B cell (primary cell): ENCODE measurements at regions not wholly inside any gene's neighbourhood (a gene's known extent, or its start where the extent isn't known, plus 50 kb on each side); places are given as distances from the start of the nearest gene placed in this dataset.

Experiments used
- ATAC-seq: fragments of 200-7000 bp; cut with Tn5 transposase; one replicate; pipeline ENCODE4 v1.10.0; 2021; ENCODE audit warnings: low read depth, mild to moderate bottlenecking, moderate number of reproducible peaks, moderate library complexity
- CTCF ChIA-PET: fragments of 350-600 bp; sonication (Branson Sonifier 250); formaldehyde crosslinking; loops from one replicate; lab custom pipeline; 2021; ENCODE audit warnings: antibody characterized with exemption, inconsistent platforms; lab: Charles Lee
- POLR2A ChIA-PET: fragments of 350-600 bp; sonication (Branson Sonifier 250); formaldehyde crosslinking; loops from one replicate; lab custom pipeline; 2021; ENCODE audit warnings: antibody characterized with exemption; lab: Charles Lee
- DNase-seq: peaks from one replicate; pipeline ENCODE4 v3.0.0; 2013
- H2AFZ ChIP-seq: 2 replicates; pipeline ENCODE4 v1.6.1; 2012; ENCODE audit warnings: mild to moderate bottlenecking, low read depth, low read length; ENCODE audit not compliant: insufficient read depth, poor library complexity, severe bottlenecking
- H3K27ac ChIP-seq, 2 donors: 1 replicate in 1 of 2; 2 replicates in 1 of 2; pipeline ENCODE4 v1.5.1; 2012 to 2013; ENCODE audit warnings: low read length in 2 of 2, mild to moderate bottlenecking in 2 of 2, moderate library complexity in 1 of 2
- H3K27me3 ChIP-seq, 4 experiments: fragments of 200-600 bp in 1 of 4; sonication (generic) in 1 of 4; replicated peaks in 1 of 4; 1 replicate in 2 of 4; 2 replicates in 2 of 4; pipeline versions ENCODE4 v1.6.1 to v1.7.0; 2013 to 2016; ENCODE audit warnings: low read length in 3 of 4, mild to moderate bottlenecking in 2 of 4, mixed read lengths in 1 of 4, moderate library complexity in 1 of 4; ENCODE audit not compliant: insufficient read depth in 4 of 4, control insufficient read depth in 3 of 4; ENCODE audit errors: control extremely low read depth in 1 of 4
- H3K36me3 ChIP-seq, 2 experiments: replicated peaks in 1 of 2; 1 replicate in 1 of 2; 2 replicates in 1 of 2; pipeline versions ENCODE4 v1.6.1 to v1.7.1; 2013; ENCODE audit warnings: low read length in 1 of 2; ENCODE audit not compliant: insufficient read depth in 2 of 2, control insufficient read depth in 1 of 2; ENCODE audit errors: control extremely low read depth in 1 of 2, extremely low read depth in 1 of 2
- H3K4me1 ChIP-seq, 2 donors: fragments of 200-600 bp in 1 of 2; sonication (generic) in 1 of 2; 1 replicate in 1 of 2; 2 replicates in 1 of 2; pipeline versions ENCODE4 v1.5.1 to v1.6.1; 2013 to 2017; ENCODE audit warnings: low read length in 2 of 2; ENCODE audit not compliant: control insufficient read depth in 2 of 2, insufficient read depth in 2 of 2
- H3K4me2 ChIP-seq: replicated peaks from 2 replicates; pipeline ENCODE3; 2012; ENCODE audit warnings: mild to moderate bottlenecking, low read depth, low read length; ENCODE audit not compliant: poor library complexity, severe bottlenecking
- H3K4me3 ChIP-seq, 5 experiments: fragments of 200-600 bp in 1 of 5; sonication (generic) in 1 of 5; 1 replicate in 3 of 5; 2 replicates in 2 of 5; pipeline versions ENCODE4 v1.5.1 to v1.7.0; 2011 to 2016; ENCODE audit warnings: low read length in 4 of 5, mild to moderate bottlenecking in 4 of 5, low read depth in 2 of 5, control low read depth in 1 of 5, moderate library complexity in 1 of 5; ENCODE audit not compliant: insufficient read depth in 1 of 5; ENCODE audit errors: control extremely low read depth in 1 of 5, extremely low read depth in 1 of 5
- H3K79me2 ChIP-seq: fragments of 200-600 bp; sonication (generic); one replicate; pipeline ENCODE4 v1.6.0; 2016; ENCODE audit warnings: low read length; ENCODE audit not compliant: control insufficient read depth, insufficient read depth
- H3K9ac ChIP-seq: fragments of 200-600 bp; sonication (generic); 2 replicates; pipeline ENCODE4 v1.6.1; 2017; ENCODE audit warnings: mild to moderate bottlenecking, low read length, moderate library complexity
- H3K9me3 ChIP-seq, 3 donors: one replicate each; pipeline versions ENCODE4 v1.6.1 to v1.7.1; 2013; ENCODE audit warnings: low read length in 2 of 3; ENCODE audit not compliant: control insufficient read depth in 2 of 3, insufficient read depth in 1 of 3; ENCODE audit errors: control extremely low read depth in 1 of 3
- H4K20me1 ChIP-seq: 2 replicates; pipeline ENCODE4 v1.6.0; 2012; ENCODE audit warnings: mild to moderate bottlenecking, low read length; ENCODE audit not compliant: insufficient read depth, control insufficient read depth, poor library complexity, severe bottlenecking
- H3K27ac Mint-ChIP-seq: one replicate; pipeline ENCODE4 v1.8.0; 2021; ENCODE audit warnings: mixed read lengths
- H3K27me3 Mint-ChIP-seq: one replicate; pipeline ENCODE4 v1.8.0; 2021; ENCODE audit warnings: mixed read lengths
- H3K4me1 Mint-ChIP-seq: one replicate; pipeline ENCODE4 v1.8.0; 2021; ENCODE audit warnings: mixed read lengths
- H3K4me3 Mint-ChIP-seq: one replicate; pipeline ENCODE4 v1.8.0; 2021; ENCODE audit warnings: mixed read lengths
- H3K9me3 Mint-ChIP-seq: one replicate; pipeline ENCODE4 v1.8.0; 2022; ENCODE audit warnings: mixed read lengths; ENCODE audit not compliant: insufficient read depth
- CTCF ChIP-seq: fragments of 200-600 bp; IDR thresholded peaks from one replicate; pipeline ENCODE4 v1.8.0; 2022; ENCODE audit warnings: antibody characterized with exemption, mild to moderate bottlenecking
- EZH2 ChIP-seq: IDR thresholded peaks from 2 replicates; pipeline ENCODE4 v1.6.1; 2012; ENCODE audit warnings: borderline replicate concordance, low read depth, mild to moderate bottlenecking, moderate library complexity, low read length; ENCODE audit not compliant: insufficient read depth, poor library complexity, severe bottlenecking
- WGBS: methylation state at CpG from one replicate; pipeline ENCODE4 v1.1.5; 2013; ENCODE audit warnings: missing lambda C conversion rate; ENCODE audit not compliant: insufficient coverage; 5-methylcytosine and 5-hydroxymethylcytosine counted together
- intact Hi-C: fragments of 100-400 bp; cut with micrococcal nuclease; formaldehyde crosslinking; loops from one replicate; pipeline ENCODE4 v1.10.0; 2022

GRCh38 chr20:50379049-50379990 is 130.9 kb upstream of the PTPN1 start:
- no peak overlapping the region for H3K4me2 ChIP-seq
- no peak overlapping the region for H3K27ac ChIP-seq
- no peaks in the 10 kb centered on the region for H3K9me3 Mint-ChIP-seq
- ATAC-seq (no peak), DNase-seq (no peak)
- no peaks in the 10 kb centered on the region for H3K79me2 ChIP-seq
- no peaks in the 10 kb centered on the region for H3K9me3 ChIP-seq
- 75% methylated on average over 29 of the region's 38 CpGs for WGBS
- no peak overlapping the region for H2AFZ ChIP-seq
- no peak for TF ChIP-seq CTCF
- no peak for TF ChIP-seq EZH2
- H3K4me1 ChIP-seq = peaks cover 6 to 12% of the 10 kb centered on the region in 2 donors
- no peak overlapping the region for H3K9ac ChIP-seq
- no peaks in the 10 kb centered on the region for H3K36me3 ChIP-seq
- CTCF ChIA-PET = interaction anchor here (0.6 kb wide), 1 partner anchor 1577 kb away, joined by 3 read pairs; no protein-coding TSS in a partner anchor
- intact Hi-C loops = no loop called here
- H3K4me3 Mint-ChIP-seq = no peak overlapping the region
- H4K20me1 ChIP-seq = no peaks in the 10 kb centered on the region
- peaks cover 15% of the 10 kb centered on the region for H3K4me1 Mint-ChIP-seq
- no peak overlapping the region for H3K4me3 ChIP-seq
- POLR2A ChIA-PET = no interaction called here
- H3K27me3 ChIP-seq = peaks cover 0 to 12% (median 0%) of the 10 kb centered on the region in 4 experiments
- H3K27ac Mint-ChIP-seq = no peak overlapping the region
- H3K27me3 Mint-ChIP-seq = peaks cover 14% of the 10 kb centered on the region
